Kidney (tissue), 13 donors: ENCODE measurements at regions not wholly inside any gene's neighbourhood (a gene's known extent, or its start where the extent isn't known, plus 50 kb on each side); places are given as distances from the start of the nearest gene placed in this dataset.
A peak's percentile ranks its signal among the peaks of the same experiment; 100 is the strongest.

Experiments
- DNase-seq, 5 donors: peaks; one replicate each; pipeline ENCODE4 v3.0.0-alpha.2; 2013 to 2020
- FAIRE-seq: peaks from 2 replicates; lab custom pipeline; 2012; peaks lifted over from hg19 to GRCh38; lab: Jason Lieb, UNC
- H3K27ac ChIP-seq, 2 donors: one replicate each; pipeline ENCODE4 v1.7.0; 2013; ENCODE audit warnings: low read depth in 2 of 2, low read length in 2 of 2, inconsistent platforms in 1 of 2
- H3K27me3 ChIP-seq: one replicate; pipeline ENCODE4 v1.7.1; 2013; ENCODE audit warnings: low read length, inconsistent platforms; ENCODE audit not compliant: control insufficient read depth, insufficient read depth
- H3K36me3 ChIP-seq, 3 donors: one replicate each; pipeline versions ENCODE4 v1.7.0 to v1.7.1; 2013; ENCODE audit warnings: low read length in 3 of 3, control low read depth in 1 of 3, inconsistent platforms in 1 of 3; ENCODE audit not compliant: insufficient read depth in 3 of 3, control insufficient read depth in 2 of 3
- H3K4me1 ChIP-seq, 3 donors: one replicate each; pipeline versions ENCODE4 v1.7.0 to v1.7.1; 2013; ENCODE audit warnings: low read length in 3 of 3, inconsistent platforms in 1 of 3, low read depth in 1 of 3; ENCODE audit not compliant: control insufficient read depth in 2 of 3, insufficient read depth in 2 of 3
- H3K4me3 ChIP-seq, 3 donors: one replicate each; pipeline versions ENCODE4 v1.7.0 to v1.8.1; 2013; ENCODE audit warnings: low read length in 3 of 3, control low read depth in 1 of 3, inconsistent platforms in 1 of 3
- H3K9ac ChIP-seq, 3 donors: one replicate each; pipeline versions ENCODE4 v1.7.0 to v1.7.1; 2013; ENCODE audit warnings: low read length in 3 of 3, control low read depth in 1 of 3, inconsistent platforms in 1 of 3
- H3K9me3 ChIP-seq, 3 donors: one replicate each; pipeline versions ENCODE4 v1.7.0 to v1.7.1; 2013; ENCODE audit warnings: low read length in 3 of 3, control low read depth in 1 of 3, inconsistent platforms in 1 of 3; ENCODE audit not compliant: control insufficient read depth in 2 of 3, insufficient read depth in 1 of 3
- CTCF ChIP-seq: IDR thresholded peaks from 3 replicates; pipeline ENCODE4 v1.5.1; 2012; ENCODE audit warnings: mild to moderate bottlenecking, moderate library complexity, borderline replicate concordance; ENCODE audit not compliant: insufficient read depth; ENCODE audit errors: extremely low read depth
- intact Hi-C: fragments of 100-400 bp; cut with DNase I; formaldehyde crosslinking; loops from one replicate; pipeline ENCODE4 v1.11.1; 2022
- donor health status: control.
- donor health status: control.
- donor health status: control.
- donor health status: control.
- donor health status: control.
- donor health status: DM: yes; HTN: yes; CAD: no.
- donor health status: Normal renal cell carcinoma (clear cell type).

- Histone ChIP-seq H3K9me3 (no peaks in the 10 kb centered on the region), H3K27me3 (no peaks in the 10 kb centered on the region), H3K27ac (no peak overlapping the region), H3K36me3 (no peaks in the 10 kb centered on the region), H3K9ac (no peak overlapping the region), H3K4me3 (no peak overlapping the region), H3K4me1 (peaks cover 0 to 10% (median 9%) of the 10 kb centered on the region in 3 donors)
- no peak for TF ChIP-seq CTCF
- intact Hi-C loops, result no loop called here
- FAIRE-seq (no peak), DNase-seq (no peak)
Observed at GRCh38 chr9:89754193-89754592, 149.4 kb downstream of the GADD45G start.

- no peak for FAIRE-seq
- no peaks in the 10 kb centered on the region for H3K27me3 ChIP-seq
- no peak for TF ChIP-seq CTCF
Observed at GRCh38 chr9:89755821-89756220, 151.0 kb downstream of the GADD45G start.

DNA sequence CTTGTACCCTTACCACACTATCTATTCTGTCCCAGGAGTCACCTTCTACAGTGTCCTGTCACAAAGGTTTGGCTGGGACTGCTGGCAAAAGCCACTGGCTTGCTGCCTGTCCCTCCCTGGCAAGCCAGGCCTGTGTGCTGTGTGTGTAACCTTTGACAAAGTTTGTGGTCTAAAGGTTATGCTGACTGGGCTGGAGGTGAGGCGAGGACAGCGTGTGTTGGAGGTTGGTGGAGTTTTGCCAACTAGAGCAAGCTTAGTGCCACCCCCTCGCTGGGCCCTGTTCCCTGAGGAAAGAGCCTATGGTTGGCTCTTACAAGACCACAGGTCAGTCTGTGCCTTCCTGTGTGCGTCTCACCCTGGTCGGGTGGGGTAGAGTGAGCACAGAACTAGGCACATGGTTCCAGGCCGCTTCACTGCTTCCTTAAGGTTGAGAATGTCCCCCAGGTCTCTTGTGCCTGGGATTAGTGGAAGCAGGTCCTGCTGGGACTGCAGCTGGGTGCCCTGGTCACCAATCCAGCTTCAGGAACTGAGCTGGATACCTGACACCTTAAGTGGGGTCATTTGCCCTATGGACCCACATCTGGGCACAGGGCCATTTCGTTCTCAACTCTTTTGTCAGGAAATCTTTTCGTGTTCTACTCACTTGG lies 152.2 kb downstream of the GADD45G start:
- Histone ChIP-seq H3K4me1 (peaks cover 0 to 10% (median 9%) of the 10 kb centered on the region in 3 donors), H3K4me3 (no peak overlapping the region), H3K9ac (no peak overlapping the region), H3K36me3 (no peaks in the 10 kb centered on the region), H3K9me3 (no peaks in the 10 kb centered on the region), H3K27me3 (no peaks in the 10 kb centered on the region), H3K27ac (peak overlapping the region in 1 of 2 donors; percentile 39)
- no peak for TF ChIP-seq CTCF
- no peak for DNase-seq
- intact Hi-C loops, result no loop called here
- no peak for FAIRE-seq

More at GRCh38 chr9:89755821-89756220, 151.0 kb downstream of the GADD45G start:
- DNase-seq, result no peak
- Histone ChIP-seq H3K4me3 (no peak overlapping the region), H3K36me3 (no peaks in the 10 kb centered on the region), H3K9me3 (no peaks in the 10 kb centered on the region), H3K9ac (no peak overlapping the region), H3K27ac (no peak overlapping the region), H3K4me1 (peaks cover 0 to 10% (median 9%) of the 10 kb centered on the region in 3 donors)
- intact Hi-C loops, result no loop called here
